ENCODE measurements at regions not wholly inside any gene's neighbourhood (a gene's known extent, or its start where the extent isn't known, plus 50 kb on each side); places are given as distances from the start of the nearest gene placed in this dataset.

GRCh38 chr12:78611504-78611903, 253.1 kb upstream of the SYT1 start:
- no peak for DNase-seq

DNA sequence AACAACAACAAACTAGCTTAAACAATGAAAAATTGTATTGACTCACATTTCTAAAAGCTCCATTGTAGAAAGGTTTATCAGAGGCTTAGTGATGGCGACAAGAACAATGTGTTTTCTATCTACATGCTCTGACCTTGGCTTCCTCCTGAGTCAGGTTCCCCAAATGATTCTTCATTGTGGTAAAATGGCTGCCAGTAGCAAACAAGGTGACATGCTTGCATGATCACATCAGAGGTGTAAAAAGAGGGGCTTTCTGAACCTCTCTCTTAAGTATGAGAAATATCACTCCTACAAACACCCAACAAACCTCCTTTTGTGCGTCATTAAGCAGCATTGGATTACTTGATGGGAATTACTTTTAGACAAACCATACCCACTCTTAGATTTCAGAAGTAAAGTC, 252.4 kb upstream of the SYT1 start:
- DNase-seq: no peak

DNA sequence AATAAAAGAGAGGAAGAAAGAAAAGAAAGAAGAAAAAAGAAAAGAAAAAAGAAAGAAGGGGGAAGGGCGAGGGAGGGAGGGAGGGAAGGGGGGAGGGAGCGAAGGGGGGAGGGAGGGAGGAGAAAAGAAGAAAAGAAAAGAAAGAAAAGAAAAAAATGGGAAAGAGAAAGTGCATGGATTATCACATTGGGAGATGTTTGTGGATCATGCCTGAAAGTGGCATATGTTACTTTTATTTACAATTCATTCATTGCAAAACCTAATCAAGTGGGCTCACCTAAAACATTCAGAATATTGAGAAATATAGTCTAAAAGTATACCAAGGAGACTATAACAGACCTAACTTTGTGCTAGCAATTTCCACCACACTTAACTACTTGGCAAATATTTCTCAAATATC, 246.9 kb upstream of the SYT1 start:
- no peak for DNase-seq

DNA sequence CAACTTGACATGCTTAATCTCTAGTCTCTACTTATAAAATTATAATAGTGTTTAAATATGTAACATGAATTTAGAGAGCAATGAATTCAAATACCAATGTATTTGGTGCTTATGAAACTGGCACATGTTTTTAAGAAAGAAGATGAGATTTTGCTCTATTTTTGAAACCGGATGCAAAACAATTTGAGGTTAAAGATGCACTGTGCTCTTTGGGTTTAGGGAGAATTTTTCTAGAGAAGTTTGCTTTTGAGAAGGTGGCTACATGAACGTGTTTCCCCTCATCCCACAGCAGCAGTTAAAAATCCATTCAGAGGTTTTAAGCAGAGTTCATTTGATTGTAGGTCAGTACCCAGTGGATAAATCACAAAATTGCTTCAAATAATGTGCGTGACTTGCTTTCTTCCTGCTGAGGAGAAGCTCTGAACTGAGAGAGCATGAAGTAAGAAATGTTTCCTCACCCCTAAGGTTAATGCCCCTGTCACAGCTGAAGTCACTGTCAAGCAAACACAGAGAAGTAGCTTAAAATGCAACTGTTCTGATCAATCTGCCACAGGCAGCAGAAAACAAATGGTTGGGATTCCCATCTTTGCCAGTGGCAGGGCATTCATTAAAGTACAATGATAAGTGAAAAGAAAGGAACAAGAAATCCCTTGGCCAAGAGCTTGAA, 241.9 kb upstream of the SYT1 start:
- DNase-seq: no peak

- peak; percentile 2 for DNase-seq
These were observed 236.0 kb upstream of the SYT1 start for GRCh38 chr12:78628491-78629100.

DNA sequence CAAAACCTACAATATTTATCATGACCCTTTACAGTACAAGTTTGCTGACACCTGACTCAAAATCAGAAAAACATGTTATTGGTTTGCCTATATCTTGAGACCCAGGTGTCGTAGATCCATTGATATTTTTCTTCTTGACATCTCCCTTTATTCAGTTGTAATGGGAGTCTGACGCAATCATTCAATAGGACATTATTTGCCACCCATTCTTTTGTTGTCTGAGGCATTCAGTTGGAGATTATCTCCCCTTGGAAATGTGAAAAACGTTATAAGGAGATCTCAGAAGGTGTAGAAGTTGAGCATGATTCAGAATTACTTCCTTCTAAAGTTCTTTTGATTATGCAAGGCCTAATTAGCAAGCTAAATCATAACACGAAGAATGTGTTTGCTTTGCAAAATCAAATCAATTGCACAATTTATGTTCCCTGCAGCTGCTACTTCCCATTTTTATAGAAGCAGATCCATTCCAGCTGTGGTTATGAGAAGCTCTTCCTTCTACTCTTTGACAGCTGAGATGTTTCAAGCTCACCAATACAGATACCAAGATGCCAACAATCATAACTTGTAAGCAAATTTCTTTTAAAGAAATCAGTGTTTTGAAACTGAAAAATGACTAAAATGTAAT, 228.2 kb upstream of the SYT1 start:
- no peak for DNase-seq

- peak; percentile 1 for DNase-seq
These were observed 222.6 kb upstream of the SYT1 start for GRCh38 chr12:78641837-78642423.

DNA sequence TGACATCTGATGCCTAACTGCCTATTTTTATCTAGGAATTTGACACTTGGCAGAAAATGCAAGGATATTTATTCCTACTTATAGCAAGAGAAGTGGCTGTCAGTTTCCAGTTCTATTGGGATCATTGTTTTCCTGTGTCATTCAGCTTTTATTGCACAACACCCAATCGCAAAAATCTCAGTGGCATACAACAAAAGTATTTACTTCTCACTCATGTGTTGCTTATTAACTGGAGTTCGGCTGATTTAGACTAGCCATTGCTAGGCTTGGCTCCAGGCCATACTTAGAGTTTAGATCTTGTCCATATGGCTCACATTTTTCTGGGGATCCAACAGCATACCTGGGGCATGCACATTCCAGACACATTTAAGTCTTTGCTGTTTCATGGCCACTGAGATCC, 218.6 kb upstream of the SYT1 start:
- no peak for DNase-seq

DNA sequence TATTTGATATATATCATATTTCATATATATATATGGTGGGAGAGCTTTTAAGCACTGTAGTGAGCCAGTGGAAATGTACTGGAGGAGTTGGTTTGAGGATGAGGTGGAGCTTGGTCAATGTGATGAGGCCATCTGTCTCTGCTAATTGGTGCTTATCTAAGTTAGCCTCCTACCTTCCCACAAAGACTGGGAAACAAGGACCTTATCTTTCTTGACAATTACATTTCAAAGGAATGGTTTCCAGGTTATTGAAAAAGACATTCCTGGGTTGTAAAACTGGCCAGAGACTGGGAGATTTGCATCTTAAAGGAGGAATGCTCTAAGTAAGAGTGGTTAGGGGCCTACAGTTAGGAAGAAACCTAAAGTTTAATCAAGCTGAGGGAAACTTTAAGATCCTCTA, 212.8 kb upstream of the SYT1 start:
- DNase-seq: no peak

GRCh38 chr12:78666584-78666983, 198.0 kb upstream of the SYT1 start:
- DNase-seq: no peak

DNA sequence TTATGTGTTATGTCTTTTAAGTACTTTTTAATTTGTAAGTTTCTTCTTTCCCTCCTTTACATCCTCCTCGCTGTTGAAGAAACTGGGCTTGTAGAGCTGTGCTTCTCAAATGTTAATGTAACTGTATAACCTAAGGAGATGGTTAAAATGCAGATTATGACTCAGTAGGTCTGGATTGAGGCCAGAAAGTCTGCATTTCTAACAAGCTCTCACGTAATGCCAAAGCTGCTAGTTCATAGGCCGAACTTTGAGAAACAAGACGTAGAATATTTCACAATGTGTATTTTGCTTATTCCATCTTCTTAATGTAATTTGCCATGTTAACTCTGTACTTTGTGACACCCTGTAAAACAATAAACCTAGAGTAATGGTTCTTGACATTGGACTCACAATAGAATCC, 193.3 kb upstream of the SYT1 start:
- no peak for DNase-seq

DNA sequence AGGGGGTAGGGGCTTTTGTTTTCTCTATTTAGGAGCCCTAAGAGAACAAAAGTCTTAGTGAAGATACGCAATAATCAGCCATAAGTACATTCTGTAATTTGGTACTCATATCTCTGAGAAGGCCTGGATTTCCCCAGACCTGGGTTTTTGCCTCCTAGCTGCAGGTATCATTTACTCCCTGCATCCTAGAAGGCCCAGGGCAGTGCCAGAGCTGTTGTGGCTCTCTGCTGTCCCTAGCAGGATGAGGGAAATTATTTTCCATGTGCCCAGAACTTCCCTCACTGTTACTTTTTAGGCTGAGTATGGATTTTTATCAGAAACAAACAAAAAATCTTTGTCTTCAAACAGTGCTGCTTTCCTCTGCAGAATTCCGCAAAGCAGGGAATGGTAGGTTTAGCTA, 192.5 kb upstream of the SYT1 start:
- no peak for DNase-seq

DNA sequence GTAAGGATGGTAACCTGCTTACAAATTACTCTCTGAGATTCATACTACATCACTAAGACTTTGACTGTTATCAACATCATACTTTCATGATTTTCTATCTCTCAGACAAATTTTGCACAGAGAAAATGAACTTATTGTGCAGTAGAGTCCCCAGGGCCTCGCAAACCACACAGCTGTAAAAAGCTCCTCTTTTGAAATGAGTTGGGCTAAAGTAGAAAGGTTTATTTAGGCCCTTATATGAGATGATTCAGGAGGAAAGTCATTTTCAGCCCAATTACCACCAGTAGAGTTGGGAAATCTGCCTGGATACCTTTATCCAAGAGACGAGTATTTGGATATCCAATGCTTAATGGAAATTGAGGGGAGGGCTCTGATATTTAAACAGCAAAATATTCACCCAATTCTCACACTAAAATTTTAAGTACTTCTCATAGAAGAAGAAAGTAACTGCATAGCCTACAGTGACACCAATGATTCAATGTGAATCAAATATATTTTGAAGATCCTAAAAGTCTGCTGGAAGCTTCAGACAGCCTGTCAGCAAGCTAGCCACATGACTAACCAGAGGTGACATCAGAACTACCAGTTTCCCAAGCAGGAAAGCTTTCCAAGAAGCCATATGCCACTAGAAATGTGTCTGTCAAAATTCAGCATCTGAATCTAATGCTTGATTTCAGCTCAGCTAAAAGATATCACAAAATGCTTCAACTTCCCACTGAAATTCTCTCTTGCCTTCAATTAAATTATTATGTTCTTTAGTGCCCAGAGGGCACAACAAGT, 190.1 kb upstream of the SYT1 start:
- DNase-seq: no peak

DNA sequence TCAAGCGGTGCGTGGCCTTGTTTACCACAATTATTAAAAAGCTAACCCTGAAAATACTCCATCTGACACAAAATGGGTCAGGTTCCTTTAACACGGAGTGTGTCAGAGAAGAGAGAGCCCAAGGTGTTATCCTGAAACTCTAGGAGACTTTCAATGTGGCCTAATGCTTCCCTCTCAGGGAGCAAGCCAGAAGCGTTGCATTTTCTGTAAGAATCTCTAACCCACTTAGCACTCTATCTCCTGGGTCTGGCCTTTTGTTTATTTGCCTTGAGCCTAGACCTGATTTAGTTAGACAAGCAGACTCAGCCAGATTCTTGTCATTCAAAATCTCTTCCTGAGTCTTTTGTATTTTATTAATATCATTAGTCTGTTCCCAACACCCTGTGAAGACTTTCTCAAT, 184.0 kb upstream of the SYT1 start:
- DNase-seq: no peak

- no peak for DNase-seq
These were observed 181.5 kb upstream of the SYT1 start for GRCh38 chr12:78683031-78683430.

DNA sequence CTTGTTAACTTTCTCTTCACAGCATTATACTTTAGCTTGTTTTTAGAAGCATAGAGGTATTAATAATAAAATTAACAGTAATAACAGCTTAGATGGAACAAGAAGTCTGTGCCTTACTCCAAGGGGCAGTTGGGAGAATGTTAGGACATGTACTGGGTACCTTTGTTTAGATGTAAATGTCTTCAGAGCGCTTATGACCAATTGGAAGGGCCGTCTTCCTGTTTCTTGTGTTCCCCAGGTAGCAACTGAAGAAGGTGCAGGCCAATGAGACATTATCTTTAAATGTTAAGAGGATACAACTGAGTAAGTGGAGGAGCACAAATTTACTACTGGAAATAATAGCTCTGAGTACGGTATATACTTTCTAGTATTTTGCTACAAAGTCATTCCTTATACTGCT, 180.9 kb upstream of the SYT1 start:
- DNase-seq: no peak

GRCh38 chr12:78684419-78684818, 180.2 kb upstream of the SYT1 start:
- DNase-seq: no peak

GRCh38 chr12:78695749-78696148, 168.8 kb upstream of the SYT1 start:
- no peak for DNase-seq

- no peak for DNase-seq
These were observed 168.3 kb upstream of the SYT1 start for GRCh38 chr12:78696267-78696666.

GRCh38 chr12:78697817-78698415, 166.7 kb upstream of the SYT1 start:
- DNase-seq: no peak

DNA sequence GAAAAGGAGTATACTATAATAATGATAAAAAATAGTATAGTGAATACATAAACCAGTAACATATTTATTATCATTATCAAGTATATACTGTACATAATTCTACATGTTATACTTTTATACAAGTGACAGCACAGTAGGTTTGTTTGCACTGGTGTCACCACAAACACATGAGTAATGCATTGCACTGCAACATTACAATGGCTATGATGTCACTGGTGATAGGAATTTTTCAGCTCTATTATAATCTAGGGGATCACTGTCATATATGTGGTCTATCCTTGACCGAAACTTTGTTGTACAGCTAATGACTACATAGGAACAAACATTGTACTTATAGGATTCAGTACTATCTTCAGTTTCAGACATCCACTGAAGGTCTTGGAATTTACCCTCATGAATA, 165.8 kb upstream of the SYT1 start:
- no peak for DNase-seq

DNA sequence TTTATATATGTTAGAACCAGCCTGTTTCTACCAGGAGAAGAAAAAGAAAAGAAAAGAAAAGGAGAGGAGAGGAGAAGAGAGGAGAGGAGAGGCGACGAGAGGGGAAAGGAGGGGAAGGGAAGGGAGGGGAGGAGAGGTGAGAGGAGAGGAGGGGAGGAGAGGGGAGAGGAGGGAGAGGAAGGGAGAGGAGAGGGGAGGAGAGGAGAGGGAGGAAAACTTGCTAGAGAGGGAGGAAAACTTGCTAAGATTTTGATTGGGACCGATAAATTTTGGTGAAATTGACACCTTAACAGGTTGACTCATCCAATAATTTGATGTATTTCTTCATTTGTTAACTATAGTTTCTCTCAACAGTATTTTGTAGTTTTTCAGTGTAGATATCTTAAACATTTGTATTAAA, 164.0 kb upstream of the SYT1 start:
- DNase-seq: no peak

Data from COR-L47 (cell line).